IPS-NIHi7 (cell line): ENCODE measurements at regions not wholly inside any gene's neighbourhood (a gene's known extent, or its start where the extent isn't known, plus 50 kb on each side); places are given as distances from the start of the nearest gene placed in this dataset.
"Not testable (repeated sequence)": the region's sequence is repeated elsewhere in the genome, so short reads cannot be mapped to it uniquely, and the experiment has no call there.

Experiments
- DNase-seq: peaks from one replicate; pipeline ENCODE4 v3.0.0; 2012; ENCODE audit warnings: mixed read lengths; ENCODE audit errors: extremely low spot score

DNA sequence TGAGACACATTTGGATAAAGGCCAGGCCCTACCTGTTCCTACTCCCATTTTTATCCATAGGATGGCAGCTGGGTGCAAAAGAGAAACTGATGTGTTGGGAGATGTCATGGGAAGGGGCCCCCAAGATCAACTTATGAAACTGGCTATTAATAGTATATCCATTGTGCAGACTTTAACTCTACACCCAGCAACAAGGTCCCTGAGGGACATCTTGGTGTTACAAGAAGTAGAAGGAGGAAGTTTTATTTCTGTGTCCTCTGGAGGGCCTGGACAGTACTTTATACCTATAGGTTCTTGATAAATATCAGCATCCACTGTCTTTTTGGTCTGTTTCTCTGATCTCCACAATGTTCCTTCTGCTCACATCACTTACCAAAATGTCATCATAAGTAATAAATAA, 84.6 kb downstream of the BTG1 start:
- DNase-seq: no peak

DNA sequence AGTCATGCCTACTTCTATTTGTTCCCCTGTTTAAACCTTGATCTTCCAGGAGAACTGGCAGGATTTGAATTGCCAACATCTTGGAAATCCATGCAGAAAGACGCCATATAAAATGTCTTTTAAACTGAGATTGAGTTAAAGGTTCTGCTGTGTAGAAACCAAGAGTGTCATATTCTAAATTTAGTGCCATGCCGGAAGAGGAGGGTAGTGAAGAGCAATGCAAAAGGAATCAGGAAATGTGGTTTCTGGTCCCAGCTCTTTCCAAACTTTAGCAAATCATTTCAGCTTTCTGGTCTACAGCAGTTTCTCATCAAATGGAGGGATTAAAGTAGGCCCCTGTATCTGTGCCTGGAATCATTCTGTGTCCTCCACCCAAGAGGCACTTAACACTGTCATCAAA, 85.7 kb downstream of the BTG1 start:
- no peak for DNase-seq

DNA sequence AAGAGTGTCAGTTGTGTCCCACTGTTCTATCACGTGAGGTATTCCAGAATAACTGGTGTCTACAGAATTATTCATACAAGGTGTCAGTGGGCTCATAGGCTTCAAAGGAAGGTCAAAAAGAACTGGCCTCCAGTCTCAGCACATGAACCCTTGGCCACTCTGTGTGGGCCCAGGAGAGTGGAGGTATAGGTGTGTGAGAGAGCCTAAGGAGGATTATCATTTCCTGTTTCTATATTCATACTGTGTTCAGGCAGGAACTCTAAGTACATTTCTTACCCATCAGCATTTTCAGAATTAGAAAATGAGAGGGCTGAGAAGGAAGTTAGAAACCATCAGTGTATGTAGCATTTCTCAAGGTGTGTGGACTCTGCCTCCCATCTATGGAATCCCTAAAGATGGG, 87.0 kb downstream of the BTG1 start:
- no peak for DNase-seq

DNA sequence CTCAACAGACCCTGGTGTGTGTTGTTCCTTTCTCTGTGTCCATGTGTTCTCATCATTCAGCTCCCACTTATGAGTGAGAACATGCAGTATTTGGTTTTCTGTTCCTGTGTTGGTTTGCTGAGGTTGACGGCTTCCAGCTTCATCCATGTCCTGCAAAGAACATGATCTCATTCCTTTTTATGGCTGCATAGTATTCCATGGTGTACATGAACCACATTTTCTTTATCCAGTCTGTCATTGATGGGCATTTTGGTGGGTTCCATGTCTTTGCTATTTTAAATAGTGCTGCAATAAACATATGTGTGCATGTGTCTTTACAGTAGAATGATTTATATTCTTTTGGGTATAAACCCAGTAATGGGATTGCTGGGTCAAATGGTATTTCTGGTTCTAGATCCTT, 88.9 kb downstream of the BTG1 start:
- not testable (repeated sequence) for DNase-seq

DNA sequence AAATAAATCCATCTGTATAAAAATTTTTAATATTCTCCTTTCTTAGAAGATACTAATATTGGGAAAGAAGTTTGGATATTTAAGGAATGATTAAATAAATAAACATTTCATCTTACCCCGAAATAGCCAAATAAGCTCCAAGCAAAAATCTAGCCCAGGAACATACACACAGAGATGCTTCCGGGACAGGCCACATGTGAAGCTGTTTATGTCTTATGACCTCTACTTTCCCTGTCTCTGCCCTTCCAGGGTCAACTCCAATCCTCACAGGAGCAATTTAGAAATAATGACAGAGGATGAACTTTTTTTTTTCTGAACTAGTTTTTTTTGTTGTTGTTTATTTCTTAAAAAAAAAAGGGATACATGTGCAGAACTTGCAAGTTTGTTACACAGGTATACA, 89.4 kb downstream of the BTG1 start:
- DNase-seq: no peak

DNA sequence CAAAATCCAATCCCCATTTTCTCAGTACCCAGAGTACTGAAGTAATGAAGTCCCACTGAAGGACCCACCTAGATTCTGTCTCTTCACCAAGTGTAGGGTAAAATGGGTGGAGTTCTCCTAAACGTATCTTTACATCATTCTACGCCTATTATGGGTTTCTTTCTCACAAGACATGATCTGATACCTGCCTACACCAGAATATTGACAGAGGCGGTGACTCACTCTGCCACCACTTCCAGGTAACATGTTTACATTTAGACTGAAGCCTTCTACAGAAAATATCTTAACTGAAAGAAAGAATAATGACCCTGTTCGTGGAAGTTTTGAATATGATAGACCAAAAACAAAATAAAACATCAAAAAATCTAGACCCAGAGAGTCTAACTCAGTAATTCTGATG, 89.8 kb downstream of the BTG1 start:
- no peak for DNase-seq

DNA sequence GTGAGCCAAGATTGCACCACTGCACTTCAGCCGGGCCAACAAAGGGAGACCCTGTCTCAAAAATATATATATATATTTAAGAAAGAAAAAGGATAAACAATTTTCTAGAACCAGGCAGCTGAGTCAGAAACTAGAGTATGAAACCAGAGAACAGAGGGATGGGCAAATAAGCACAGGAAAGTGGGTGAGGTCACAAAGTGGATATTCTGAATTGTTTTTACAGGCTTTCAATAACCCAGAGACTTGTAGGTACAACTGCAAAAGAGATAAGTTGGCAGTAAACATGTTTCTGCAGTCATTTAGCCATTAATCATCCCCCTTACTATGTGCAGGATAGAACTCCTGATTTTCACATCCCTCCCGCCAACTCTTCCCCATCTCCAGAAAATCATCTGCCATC, 94.2 kb downstream of the BTG1 start:
- DNase-seq: no peak

DNA sequence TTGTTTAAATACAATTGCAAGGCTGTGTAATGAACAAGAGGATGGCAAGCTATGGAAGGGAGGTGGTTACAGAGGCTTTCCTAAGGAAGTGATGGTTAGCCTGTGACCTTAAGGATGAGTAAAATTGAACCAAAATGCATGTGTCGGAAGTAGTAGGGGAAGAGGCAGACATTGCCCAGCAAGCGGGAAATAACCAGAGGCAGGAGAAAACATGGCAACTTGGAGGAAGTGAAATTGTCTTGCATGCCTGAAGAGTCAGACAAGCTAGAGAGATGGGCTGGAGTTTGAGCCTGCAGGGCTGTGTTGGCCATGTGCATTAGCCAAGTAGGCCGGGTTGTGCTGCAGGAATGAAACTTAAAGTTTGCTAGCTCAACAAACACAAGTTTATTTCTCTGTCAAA, 96.2 kb downstream of the BTG1 start:
- no peak for DNase-seq

DNA sequence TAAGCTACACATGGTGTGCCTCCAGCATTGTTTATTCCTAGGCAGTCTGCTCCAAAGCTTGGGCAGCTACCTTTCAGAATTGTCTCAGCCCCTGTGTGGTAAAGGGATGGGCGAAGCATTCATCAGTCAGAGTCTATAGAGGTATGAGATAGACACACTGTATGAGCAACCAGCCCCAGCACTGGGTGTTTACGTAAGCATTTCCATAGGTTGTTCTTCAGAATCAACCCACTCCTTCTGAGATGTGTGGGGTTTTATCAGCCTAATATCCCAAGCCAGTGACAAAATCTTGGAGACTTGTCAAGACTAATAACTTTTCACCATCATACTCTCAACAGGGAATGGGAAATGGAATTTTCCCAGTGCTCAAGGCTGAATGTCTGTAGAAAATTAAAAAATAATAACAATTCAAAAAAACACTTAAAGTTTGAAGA, 98.2 kb downstream of the BTG1 start:
- no peak for DNase-seq

DNA sequence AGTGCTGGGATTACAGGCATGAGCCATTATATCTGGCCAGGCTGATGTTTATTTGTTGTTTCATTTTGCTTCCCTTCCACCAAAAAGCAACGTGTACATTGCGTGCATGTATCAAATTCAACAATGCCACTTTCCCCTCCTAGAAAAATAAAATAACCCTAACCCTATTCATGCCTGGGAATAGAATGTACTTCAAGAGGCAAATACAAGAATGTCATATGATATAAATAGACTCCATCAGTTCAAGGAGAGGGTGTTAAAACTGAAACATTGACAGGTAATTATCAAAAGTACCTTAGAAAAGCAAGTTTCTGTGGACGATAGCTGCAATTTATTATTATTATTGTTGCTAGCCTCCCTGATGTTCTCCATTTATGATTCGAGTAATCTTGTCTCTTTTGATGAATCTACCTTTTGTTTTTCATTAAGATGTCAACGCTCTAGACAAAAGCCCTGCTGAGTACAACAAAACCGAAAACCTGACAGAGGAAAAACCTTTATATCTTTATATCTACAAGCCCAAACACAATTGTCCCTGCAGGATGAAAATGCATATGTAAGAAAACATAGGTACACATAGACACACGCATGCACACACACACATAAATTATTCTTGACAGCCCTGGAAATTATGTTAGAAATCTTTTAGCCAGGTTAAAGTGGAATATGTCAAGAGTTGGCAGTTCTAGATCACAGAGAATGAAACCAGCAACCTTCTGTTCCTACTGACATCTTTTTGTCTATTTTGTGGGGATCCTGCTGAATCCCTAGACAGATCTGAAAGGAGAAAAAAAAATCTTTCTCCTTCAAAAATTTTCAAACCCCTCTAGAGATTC, 98.9 kb downstream of the BTG1 start:
- DNase-seq: no peak

DNA sequence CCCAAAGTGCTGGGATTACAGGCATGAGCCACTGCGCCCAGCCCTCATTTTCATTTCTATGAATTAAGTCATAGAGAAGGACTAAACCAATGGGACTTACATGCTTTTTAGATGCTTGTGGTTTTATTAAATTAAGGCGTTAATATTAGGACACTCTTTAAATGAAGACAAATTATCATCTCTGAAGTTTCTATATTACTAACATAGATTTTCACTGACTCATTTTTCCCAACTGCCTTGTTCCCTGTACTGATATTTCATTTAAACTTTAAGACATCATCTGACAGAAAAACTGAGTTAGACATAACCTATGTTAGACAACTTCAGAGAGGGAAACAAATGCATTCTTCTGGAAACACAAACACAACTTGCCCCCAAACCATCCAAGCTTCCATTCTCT, 99.8 kb downstream of the BTG1 start:
- no peak for DNase-seq

DNA sequence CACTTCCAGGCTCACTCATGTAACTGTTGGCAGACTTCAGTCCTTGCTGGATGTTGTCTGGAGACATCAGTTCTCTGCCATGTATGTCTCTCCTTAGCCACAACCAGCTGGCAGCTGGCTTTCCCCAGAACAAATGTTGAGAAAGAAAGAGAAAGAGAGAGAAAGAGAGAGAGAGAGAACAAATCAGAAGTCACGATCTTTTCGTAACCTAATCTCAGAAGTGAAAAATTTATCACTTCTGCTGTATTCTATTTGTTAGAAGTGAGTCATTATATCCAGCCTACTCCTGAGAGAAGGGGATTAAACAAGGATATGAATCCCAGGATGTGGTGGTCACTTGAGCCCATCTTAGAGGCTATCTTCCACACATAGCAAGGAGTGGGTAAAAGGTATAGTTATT, 101.2 kb downstream of the BTG1 start:
- no peak for DNase-seq

DNA sequence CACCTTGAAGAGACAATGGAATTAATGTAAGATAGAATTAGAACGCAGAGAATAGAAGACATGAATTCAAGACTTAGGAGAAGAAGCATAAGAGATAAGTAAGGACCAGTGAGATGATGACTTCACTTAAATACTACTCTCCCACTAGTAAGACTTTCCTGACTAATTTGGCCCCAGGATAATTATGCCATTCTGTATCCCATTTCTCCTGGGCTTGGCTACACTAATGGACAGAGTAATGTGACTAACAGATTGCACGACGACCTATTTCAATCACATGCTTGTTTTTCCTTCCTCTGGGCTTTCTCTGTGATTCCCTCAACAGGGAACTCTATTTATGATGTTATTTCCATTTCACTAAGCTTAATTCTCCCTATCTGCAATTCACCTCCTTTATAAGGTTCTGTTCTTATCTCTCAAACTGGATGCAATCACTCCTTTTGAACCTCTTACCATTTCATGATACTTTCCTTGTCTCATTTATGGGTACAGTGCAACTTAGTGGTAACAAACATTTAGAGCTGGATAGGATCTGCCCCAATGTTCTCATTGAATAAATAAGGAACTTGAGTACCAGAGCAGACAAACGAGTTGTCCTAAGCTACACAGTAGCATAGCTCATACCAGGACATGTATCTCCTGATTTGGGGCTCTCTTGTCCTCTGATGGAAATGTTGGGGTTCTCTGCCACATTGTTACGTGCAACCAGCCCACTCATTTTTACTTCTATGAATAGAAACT, 102.7 kb downstream of the BTG1 start:
- no peak for DNase-seq

DNA sequence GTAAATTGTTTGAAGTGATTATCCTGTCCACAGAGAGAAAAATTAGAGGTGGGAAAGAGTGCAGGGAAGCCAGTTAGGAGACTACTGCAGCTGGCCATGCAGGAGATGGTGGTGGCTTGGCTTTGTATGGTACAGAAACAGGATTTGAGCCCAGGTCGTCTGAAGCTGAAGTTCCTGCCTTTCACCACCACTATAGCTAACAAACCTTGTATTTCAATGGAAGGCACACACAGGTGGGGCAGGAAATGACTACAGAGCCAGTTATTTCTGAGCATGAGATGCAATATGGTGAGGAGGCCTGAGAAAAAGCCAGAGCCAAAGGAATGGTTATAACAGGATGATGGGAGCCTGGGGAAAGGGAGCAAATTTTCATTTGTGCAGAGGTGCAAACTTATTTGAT, 103.9 kb downstream of the BTG1 start:
- DNase-seq: no peak

DNA sequence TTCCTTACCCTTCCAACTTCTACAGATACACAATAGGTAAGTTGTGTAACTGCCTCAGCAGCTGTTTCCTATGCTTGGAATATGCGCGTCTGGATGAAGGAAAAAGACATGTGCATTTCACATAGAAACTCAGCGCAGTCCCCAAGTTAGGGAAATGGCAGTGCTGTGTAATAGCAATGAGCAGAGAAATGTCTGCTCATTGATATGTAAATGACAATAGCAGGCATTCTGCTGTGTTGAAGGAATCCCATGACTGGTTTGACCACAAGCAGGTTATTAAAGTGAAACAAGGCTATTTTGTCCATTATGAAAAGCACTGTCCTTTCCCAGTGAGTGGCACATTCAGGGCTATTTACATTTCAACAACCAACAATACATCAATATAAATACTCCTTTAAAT, 106.6 kb downstream of the BTG1 start:
- DNase-seq: no peak

DNA sequence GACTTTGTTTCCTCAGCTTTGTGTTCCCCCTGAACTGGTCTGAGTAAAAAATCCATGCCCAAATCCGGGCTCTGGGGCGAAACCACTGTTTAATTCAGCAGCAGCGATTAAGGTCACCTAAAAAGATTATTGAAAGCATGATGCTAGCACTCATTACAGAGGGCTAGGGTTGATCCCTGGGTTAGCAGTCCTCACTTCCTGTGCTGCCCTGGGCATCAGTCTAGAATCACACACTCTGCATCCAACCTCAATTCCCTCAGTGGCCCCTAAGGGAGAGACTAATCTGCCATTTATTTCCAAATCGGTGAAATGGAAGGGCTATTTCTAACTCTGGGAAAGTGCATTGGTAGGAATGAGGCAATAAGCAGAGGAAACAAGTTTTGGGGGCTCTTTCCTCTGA, 107.2 kb downstream of the BTG1 start:
- no peak for DNase-seq

DNA sequence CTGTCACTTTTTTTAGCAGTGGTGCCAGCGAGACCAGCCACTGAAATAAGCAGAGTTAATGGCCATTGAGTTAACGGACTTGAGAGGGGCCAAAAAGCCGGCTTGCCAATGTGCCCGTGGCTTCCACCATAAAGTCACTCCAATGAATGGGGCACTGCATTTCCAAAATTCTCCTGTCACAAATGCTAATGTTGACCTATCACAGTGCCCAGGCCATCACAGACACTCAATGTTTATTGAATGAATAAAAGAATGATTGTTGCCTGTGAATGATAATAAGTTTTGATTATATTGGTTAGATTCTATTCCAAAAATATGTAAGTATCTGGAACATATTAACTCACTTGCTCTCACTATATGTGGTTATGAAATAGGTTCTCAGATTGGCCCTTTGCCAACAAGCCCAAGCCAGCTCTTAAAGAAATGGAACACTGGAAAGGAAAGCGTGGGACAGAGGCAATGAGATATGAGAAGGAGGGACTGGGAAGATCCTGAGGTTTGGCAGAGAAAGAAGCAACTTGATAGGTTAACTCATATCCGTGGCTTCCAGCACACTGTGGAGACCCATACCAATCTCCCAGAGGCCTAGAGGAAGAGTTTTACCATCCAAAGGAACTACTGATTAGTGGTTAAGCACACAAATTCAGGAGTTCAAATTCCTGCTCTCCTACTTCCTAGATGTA, 108.7 kb downstream of the BTG1 start:
- DNase-seq: no peak

DNA sequence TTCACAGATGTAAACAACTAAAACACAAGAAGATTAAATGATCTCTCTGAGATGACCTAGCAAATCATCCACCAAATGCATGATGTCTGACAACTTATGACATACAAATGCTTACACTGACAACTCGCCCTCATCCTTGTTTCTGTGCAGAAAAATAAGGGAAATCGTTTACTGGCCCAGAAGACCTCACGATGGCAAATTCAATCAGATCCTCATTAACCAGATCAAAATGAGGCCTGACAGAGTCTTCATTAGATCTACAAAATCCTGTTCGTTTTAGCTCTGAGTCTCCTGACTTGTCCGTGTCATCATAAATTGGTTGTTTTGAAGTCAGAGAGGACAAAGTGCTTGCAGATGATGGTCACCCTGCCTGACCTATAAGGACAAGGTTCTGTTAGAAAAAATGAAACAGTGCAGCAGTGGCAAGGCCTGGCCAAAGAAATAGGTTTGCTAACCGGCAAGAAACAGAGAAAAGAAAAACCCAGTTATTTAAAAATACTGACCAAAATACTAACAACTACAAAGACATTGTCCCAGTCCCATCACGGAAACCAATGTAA, 109.5 kb downstream of the BTG1 start:
- DNase-seq: no peak

DNA sequence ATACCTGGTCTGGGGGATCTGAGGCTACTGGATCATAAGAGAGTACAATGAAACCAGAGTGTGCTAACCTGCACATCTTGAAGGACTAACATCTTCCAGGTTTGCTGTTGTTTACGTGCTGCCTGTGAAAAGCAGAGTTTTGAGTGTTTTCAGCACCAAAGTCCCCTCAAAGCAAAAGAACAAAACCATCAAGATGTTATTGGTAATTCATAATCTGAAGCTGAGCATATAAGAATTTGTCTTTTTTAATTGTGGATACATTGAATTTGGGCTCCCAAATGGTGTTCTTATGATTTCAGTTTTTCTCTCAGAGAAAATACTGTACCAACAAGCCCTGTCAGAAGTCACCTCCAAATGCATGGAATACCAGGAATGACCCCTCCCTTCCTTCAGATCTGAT, 110.2 kb downstream of the BTG1 start:
- no peak for DNase-seq

DNA sequence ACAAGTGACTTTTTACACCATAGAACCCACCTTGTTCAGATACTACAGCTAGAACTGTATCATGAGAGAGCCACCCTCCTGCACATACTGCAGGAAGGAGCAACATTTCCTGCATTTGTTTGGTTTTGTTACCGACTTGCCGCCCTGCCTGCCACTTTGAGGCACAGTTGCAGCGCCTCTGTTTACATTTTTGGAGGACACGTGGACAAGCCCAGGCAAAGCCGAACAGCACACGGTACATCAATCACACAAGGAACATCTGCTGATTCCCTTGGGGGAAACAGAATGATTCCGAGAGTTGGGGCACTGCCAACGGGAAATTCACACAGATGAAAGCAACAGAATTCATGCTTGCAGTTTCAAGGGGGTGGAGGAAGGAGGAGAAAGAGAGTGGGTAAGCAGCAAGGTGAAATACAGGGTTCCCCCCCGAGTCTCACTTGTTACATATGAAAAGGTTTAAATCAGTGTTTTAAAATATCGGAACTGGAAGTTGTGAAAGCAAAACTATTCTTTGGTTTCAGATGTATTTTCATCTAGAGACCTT, 110.7 kb downstream of the BTG1 start:
- DNase-seq: no peak

DNA sequence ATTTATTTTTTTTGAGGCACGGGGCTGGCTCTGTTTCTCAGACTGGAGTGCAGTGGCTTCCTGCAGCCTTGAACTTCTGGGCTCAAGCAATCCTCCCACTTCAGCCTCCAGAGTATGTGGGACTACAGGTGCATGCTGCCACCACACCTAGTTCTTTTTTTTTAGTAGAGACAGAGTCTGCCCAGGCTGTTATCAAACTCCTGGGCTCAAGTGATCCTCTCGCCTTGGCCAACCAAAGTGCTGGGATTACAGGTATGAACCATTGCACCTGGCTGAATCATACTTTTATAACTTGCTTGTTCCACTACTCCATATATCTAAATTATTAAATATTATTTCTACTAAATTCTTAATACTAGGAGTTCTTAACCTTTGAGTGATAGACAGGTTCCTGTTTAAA, 111.6 kb downstream of the BTG1 start:
- DNase-seq: no peak

DNA sequence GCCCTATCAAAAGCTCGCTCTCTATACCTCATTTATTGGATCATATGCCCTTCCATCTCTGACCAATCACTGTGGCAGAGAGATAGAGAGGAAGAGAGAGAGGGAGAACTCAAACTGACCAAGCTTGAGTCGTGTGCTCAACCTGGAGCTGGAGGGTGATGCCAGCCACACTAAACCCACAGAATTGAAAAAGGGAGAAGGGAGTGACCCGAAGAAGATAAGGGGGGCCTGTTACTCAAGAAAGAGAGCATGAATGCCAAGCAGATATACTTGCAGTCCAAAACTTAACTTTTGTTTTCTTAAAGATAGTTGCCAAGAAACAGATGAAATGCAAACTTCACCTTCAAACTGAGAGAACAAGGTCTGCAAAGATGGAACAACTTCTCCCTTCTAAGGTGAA, 112.7 kb downstream of the BTG1 start:
- no peak for DNase-seq
